Sigmoid colon (tissue), 3 donors: ENCODE measurements at regions not wholly inside any gene's neighbourhood (a gene's known extent, or its start where the extent isn't known, plus 50 kb on each side); places are given as distances from the start of the nearest gene placed in this dataset.

Source experiments
- POLR2A ChIP-seq, 2 donors: fragments of 450-650 bp; IDR thresholded peaks; one replicate each; pipeline ENCODE4 v1.6.1; 2016; ENCODE audit warnings: antibody characterized with exemption in 2 of 2, mild to moderate bottlenecking in 2 of 2, moderate library complexity in 2 of 2
- TF ChIP-seq, protein P1 (sequence below), 4 experiments: fragments of 450-650 bp in 3 of 4; fragments of 200-600 bp in 1 of 4; IDR thresholded peaks; one replicate each; pipeline ENCODE4 v1.5.1; 2016 to 2019; ENCODE audit warnings: antibody characterized with exemption in 4 of 4, mild to moderate bottlenecking in 3 of 4, moderate library complexity in 2 of 4

DNA sequence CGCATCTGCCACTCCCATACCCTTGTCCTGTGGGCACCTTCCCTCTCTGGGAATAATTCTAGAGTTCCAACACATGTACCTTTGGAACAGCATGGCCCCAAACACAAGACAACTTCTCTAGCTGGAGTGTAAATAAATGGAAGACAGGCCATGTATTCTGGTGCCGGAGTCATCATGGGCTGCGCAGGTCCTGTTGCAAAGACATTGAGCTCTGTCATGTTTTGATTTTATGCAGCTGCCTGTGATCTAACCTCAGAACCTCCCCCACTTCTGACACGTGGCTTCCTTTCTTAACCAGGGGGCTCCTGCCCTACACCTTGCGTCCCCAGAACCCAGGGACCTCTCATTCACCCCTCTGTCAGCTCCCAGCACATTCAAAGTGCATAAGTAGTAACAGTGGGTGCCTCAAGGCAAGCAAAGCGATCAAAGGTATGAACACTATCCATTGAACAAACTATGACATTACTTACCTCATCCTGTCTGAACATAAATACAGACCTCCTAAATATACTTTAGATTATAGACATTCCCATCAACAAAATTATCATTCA, 219.9 kb downstream of the FGFR2 start:
- no peak for TF ChIP-seq POLR2A (IDR thresholded peaks at IDR 0.05)
- TF ChIP-seq, protein P1, sequence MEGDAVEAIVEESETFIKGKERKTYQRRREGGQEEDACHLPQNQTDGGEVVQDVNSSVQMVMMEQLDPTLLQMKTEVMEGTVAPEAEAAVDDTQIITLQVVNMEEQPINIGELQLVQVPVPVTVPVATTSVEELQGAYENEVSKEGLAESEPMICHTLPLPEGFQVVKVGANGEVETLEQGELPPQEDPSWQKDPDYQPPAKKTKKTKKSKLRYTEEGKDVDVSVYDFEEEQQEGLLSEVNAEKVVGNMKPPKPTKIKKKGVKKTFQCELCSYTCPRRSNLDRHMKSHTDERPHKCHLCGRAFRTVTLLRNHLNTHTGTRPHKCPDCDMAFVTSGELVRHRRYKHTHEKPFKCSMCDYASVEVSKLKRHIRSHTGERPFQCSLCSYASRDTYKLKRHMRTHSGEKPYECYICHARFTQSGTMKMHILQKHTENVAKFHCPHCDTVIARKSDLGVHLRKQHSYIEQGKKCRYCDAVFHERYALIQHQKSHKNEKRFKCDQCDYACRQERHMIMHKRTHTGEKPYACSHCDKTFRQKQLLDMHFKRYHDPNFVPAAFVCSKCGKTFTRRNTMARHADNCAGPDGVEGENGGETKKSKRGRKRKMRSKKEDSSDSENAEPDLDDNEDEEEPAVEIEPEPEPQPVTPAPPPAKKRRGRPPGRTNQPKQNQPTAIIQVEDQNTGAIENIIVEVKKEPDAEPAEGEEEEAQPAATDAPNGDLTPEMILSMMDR (IDR thresholded peaks at IDR 0.05) = no peak
